Heart right ventricle (tissue), 16 donors: ENCODE measurements at regions not wholly inside any gene's neighbourhood (a gene's known extent, or its start where the extent isn't known, plus 50 kb on each side); places are given as distances from the start of the nearest gene placed in this dataset.

Source experiments
- ATAC-seq, 8 donors: fragments of 200-7000 bp; cut with Tn5 transposase; one replicate each; pipeline ENCODE4 v1.9.1; 2020; ENCODE audit warnings: mild to moderate bottlenecking in 8 of 8, moderate library complexity in 8 of 8, moderate number of reproducible peaks in 1 of 8
- DNase-seq, 2 donors: peaks; one replicate each; pipeline ENCODE4 v3.0.0-alpha.2; 2020
- H3K27ac ChIP-seq, 10 donors: fragments of 200-600 bp; sonication (generic) in 2 of 10; one replicate each; pipeline versions ENCODE4 v1.5.0 to v1.8.0; 2020 to 2022; ENCODE audit warnings: mild to moderate bottlenecking in 3 of 10
- H3K27me3 ChIP-seq, 7 donors: fragments of 200-600 bp; one replicate each; pipeline ENCODE4 v1.8.0; 2021 to 2022; ENCODE audit warnings: mild to moderate bottlenecking in 2 of 7
- H3K36me3 ChIP-seq, 9 donors: fragments of 200-600 bp; sonication (generic) in 1 of 9; one replicate each; pipeline versions ENCODE4 v1.5.0 to v1.8.0; 2020 to 2022; ENCODE audit warnings: mild to moderate bottlenecking in 2 of 9
- H3K4me1 ChIP-seq, 9 donors: fragments of 200-600 bp; sonication (generic) in 1 of 9; one replicate each; pipeline versions ENCODE4 v1.5.0 to v1.8.0; 2020 to 2022; ENCODE audit warnings: mild to moderate bottlenecking in 4 of 9
- H3K4me3 ChIP-seq, 10 donors: fragments of 200-600 bp; sonication (generic) in 2 of 10; one replicate each; pipeline versions ENCODE4 v1.5.0 to v1.8.0; 2020 to 2022; ENCODE audit warnings: mild to moderate bottlenecking in 7 of 10, moderate library complexity in 2 of 10
- H3K9me3 ChIP-seq, 11 donors: fragments of 200-600 bp in 10 of 11; sonication (generic) in 2 of 11; one replicate each; pipeline versions ENCODE4 v1.5.0 to v1.8.0; 2013 to 2022; ENCODE audit warnings: mild to moderate bottlenecking in 2 of 11, control low read depth in 1 of 11, moderate library complexity in 1 of 11
- WGBS, 2 donors: extraction: QIAGEN DNeasy Blood & Tissue Kit; methylation state at CpG; one replicate each; pipeline ENCODE4 v1.1.7; 2013; ENCODE audit warnings: inconsistent platforms in 1 of 2; 5-methylcytosine and 5-hydroxymethylcytosine counted together
- intact Hi-C, 10 donors: fragments of 100-400 bp; cut with DNase I; formaldehyde crosslinking; loops; one replicate each; pipeline versions ENCODE4 v1.11.1 to v1.14.2; 2022
- TF ChIP-seq, protein P1 (sequence below), 9 donors: fragments of 200-600 bp; sonication (generic) in 2 of 9; IDR thresholded peaks; one replicate each; pipeline versions ENCODE4 v1.5.0 to v1.8.0; 2021 to 2022; ENCODE audit warnings: antibody characterized with exemption in 9 of 9, mild to moderate bottlenecking in 5 of 9, moderate library complexity in 1 of 9
- donor health status: Arrhythmogenic right ventricular cardiomyopathy.
- donor health status: ischemic (EF 13 %, LVEDD 7.1; RV severe dilation, severe dysfunction).
- donor health status: healthy with polysubstance abuse.
- donor health status: DM: no; HTN: yes; CAD: no.
- donor health status: DM: no; HTN: no; CAD: no.
- donor health status: ischemic (EF 25% LVEDD 6.9; RV normal size, moderate dysfunction).
- donor health status: ischemic (EF 25% LVEDD 5.7; RV mildly dilated, moderate dysfunction).
- donor health status: healthy.
- donor health status: DM: yes; HTN: yes; CAD: no.
- donor health status: Ischemic cardiomyopathy.
- donor health status: ischemic (EF 35%, LVEDD 5.7; RV mildly dilated, moderate dysfunction).
- donor health status: nonischemic (EF 11% LVEDD 7.7; RV severe dilation, severe dysfunction).
- donor health status: DM: yes; HTN: yes; CAD: no.
- donor health status: PGD.
- donor health status: ischemic (EF 29% LVEDD 5.4; RV normal size, mild dysfunction).
- donor health status: nonischemic (EF 23%, LVEDD 6.1; RV moderate dilation, normal function).

- TF ChIP-seq, protein P1, sequence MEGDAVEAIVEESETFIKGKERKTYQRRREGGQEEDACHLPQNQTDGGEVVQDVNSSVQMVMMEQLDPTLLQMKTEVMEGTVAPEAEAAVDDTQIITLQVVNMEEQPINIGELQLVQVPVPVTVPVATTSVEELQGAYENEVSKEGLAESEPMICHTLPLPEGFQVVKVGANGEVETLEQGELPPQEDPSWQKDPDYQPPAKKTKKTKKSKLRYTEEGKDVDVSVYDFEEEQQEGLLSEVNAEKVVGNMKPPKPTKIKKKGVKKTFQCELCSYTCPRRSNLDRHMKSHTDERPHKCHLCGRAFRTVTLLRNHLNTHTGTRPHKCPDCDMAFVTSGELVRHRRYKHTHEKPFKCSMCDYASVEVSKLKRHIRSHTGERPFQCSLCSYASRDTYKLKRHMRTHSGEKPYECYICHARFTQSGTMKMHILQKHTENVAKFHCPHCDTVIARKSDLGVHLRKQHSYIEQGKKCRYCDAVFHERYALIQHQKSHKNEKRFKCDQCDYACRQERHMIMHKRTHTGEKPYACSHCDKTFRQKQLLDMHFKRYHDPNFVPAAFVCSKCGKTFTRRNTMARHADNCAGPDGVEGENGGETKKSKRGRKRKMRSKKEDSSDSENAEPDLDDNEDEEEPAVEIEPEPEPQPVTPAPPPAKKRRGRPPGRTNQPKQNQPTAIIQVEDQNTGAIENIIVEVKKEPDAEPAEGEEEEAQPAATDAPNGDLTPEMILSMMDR (IDR thresholded peaks at IDR 0.05) = no peak
- no peaks in the 10 kb centered on the region for H3K4me1 ChIP-seq
- DNase-seq (no peak), ATAC-seq (no peak)
- no peaks in the 10 kb centered on the region for H3K36me3 ChIP-seq
- H3K4me3 ChIP-seq = no peak overlapping the region
- peaks cover 1 to 40% (median 21%) of the 10 kb centered on the region in 7 donors for H3K27me3 ChIP-seq
- intact Hi-C loops = no loop called here
- H3K9me3 ChIP-seq = no peaks in the 10 kb centered on the region
- H3K27ac ChIP-seq = no peak overlapping the region
These were observed 206.4 kb upstream of the N4BP1 start for GRCh38 chr16:48816393-48816792.

DNA sequence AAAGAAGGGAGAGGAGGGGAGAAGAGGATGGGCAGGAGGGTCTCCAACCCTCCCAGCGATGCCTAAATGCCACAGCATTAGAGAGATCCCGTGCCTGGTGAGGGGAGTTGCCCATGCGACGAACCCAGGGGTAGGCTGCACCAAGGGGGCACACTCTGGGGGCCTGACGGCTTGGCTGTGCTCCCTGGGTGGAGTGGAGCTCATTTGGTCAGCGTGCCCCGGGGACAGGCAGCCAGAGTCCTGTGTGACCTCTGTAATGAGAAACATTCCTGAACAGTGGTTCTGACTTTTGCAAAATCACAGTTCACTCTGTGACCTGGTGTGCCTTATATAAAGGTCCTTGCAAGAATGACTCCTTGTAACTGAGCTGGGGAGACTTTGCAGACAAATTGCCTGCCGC lies 205.0 kb upstream of the N4BP1 start:
- Histone ChIP-seq H3K36me3 (no peaks in the 10 kb centered on the region), H3K27me3 (peaks cover 12 to 54% (median 35%) of the 10 kb centered on the region in 7 donors), H3K27ac (no peak overlapping the region), H3K4me3 (no peak overlapping the region), H3K9me3 (no peaks in the 10 kb centered on the region), H3K4me1 (peaks cover 0 to 10% (median 0%) of the 10 kb centered on the region in 9 donors)
- peak in 1 of 8 donors; percentile 27 for ATAC-seq
- intact Hi-C loops = no loop called here
- 66 to 70% methylated on average over 8 of the region's 8 CpGs for WGBS, 2 donors
- DNase-seq = no peak
- TF ChIP-seq, protein P1 (IDR thresholded peaks at IDR 0.05) = no peak

DNA sequence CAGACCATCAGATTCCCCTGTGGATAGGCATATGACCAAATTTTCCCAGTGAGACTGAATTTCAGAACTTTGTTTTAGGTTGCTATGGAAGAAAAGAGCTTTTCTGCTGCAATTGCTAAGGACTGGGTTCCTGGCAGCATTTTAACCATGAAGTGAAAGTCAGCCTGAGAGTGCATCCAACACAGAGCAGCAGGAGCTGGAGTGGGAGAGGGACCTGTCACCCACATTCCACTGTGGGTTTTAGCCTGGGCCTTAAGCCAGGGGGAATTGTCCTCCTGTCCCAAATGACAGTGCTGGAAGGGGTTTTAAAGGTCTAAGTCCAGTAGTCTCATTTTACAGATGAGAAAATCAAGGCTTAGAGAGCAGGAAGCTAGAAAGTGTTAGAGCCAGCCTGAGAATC lies 203.5 kb upstream of the N4BP1 start:
- Histone ChIP-seq H3K27me3 (peaks cover 12 to 69% (median 45%) of the 10 kb centered on the region in 7 donors), H3K36me3 (no peaks in the 10 kb centered on the region), H3K4me3 (no peak overlapping the region), H3K9me3 (no peaks in the 10 kb centered on the region), H3K27ac (no peak overlapping the region), H3K4me1 (peaks cover 0 to 10% (median 0%) of the 10 kb centered on the region in 9 donors)
- ATAC-seq = peak in 1 of 8 donors; percentile 32
- no peak for DNase-seq
- TF ChIP-seq, protein P1 (IDR thresholded peaks at IDR 0.05) = no peak
- intact Hi-C loops = no loop called here

- no peak for DNase-seq
- intact Hi-C loops = no loop called here
- no peak overlapping the region for H3K4me3 ChIP-seq
- ATAC-seq = no peak
- H3K4me1 ChIP-seq = peaks cover 0 to 10% (median 0%) of the 10 kb centered on the region in 9 donors
- H3K27ac ChIP-seq = no peak overlapping the region
- no peaks in the 10 kb centered on the region for H3K36me3 ChIP-seq
- 84 to 89% methylated on average over 4 of the region's 4 CpGs for WGBS, 2 donors
- H3K27me3 ChIP-seq = peaks cover 12 to 75% (median 45%) of the 10 kb centered on the region in 7 donors
- TF ChIP-seq, protein P1 (IDR thresholded peaks at IDR 0.05) = no peak
- no peaks in the 10 kb centered on the region for H3K9me3 ChIP-seq
These were observed 202.9 kb upstream of the N4BP1 start for GRCh38 chr16:48812856-48813255.
